ENCODE measurements at regions not wholly inside any gene's neighbourhood (a gene's known extent, or its start where the extent isn't known, plus 50 kb on each side); places are given as distances from the start of the nearest gene placed in this dataset.

- TF ChIP-seq CBX5 (IDR thresholded peaks at IDR 0.05; ENCODE audit: low read depth) (no peak), ZNF24 (IDR thresholded peaks at IDR 0.05) (no peak), CTCF (IDR thresholded peaks at IDR 0.05 in 2 of 3, conservative IDR thresholded peaks at IDR 0.05 in 1 of 3; ENCODE audit: control insufficient read depth in 2 of 3, extremely low read depth in 1 of 3, insufficient read depth in 1 of 3, low read depth in 3 of 3, low read length in 3 of 3) (no peak), USF2 (IDR thresholded peaks at IDR 0.05; ENCODE audit: borderline replicate concordance, low read depth, low read length) (no peak), POLR2A (IDR thresholded peaks at IDR 0.05; ENCODE audit: low read depth, low read length) (no peak), MTA2 (IDR thresholded peaks at IDR 0.05; ENCODE audit: low read depth) (no peak), BHLHE40 (IDR thresholded peaks at IDR 0.05; ENCODE audit: borderline replicate concordance in 1 of 2, low read depth in 2 of 2, low read length in 1 of 2) (no peak)
Measured at GRCh38 chr5:117504305-117504704, 929.7 kb upstream of the SEMA6A start.

Data from GM12878 (cell line).